ENCODE measurements at regions not wholly inside any gene's neighbourhood (a gene's known extent, or its start where the extent isn't known, plus 50 kb on each side); places are given as distances from the start of the nearest gene placed in this dataset.

DNA sequence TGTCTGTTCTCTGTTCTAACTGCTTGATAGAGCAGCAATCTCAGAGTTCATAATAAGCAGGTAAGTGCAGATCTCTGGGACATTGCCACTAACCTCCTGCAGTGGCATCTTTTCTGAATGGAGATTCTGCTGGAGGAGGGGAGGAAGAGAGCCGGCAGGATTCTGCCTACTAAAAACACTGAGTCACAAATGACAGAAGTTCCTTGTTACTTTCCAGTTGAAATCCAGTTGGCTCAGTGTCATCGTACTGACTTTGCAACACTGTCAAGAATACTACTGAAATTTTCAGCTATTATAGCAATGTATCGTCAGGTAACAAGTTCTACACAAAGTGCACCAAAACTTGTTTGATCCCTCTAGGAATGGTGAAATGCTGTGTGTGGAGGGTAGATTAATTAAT is 79.6 kb upstream of the ST6GAL2 start:
- TF ChIP-seq, protein P1, sequence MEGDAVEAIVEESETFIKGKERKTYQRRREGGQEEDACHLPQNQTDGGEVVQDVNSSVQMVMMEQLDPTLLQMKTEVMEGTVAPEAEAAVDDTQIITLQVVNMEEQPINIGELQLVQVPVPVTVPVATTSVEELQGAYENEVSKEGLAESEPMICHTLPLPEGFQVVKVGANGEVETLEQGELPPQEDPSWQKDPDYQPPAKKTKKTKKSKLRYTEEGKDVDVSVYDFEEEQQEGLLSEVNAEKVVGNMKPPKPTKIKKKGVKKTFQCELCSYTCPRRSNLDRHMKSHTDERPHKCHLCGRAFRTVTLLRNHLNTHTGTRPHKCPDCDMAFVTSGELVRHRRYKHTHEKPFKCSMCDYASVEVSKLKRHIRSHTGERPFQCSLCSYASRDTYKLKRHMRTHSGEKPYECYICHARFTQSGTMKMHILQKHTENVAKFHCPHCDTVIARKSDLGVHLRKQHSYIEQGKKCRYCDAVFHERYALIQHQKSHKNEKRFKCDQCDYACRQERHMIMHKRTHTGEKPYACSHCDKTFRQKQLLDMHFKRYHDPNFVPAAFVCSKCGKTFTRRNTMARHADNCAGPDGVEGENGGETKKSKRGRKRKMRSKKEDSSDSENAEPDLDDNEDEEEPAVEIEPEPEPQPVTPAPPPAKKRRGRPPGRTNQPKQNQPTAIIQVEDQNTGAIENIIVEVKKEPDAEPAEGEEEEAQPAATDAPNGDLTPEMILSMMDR (IDR thresholded peaks at IDR 0.05; ENCODE audit: borderline replicate concordance, insufficient read depth, low read depth, low read length), result no peak
- no peak overlapping the region for H3K4me3 ChIP-seq (ENCODE audit: low read depth, low read length)

DNA sequence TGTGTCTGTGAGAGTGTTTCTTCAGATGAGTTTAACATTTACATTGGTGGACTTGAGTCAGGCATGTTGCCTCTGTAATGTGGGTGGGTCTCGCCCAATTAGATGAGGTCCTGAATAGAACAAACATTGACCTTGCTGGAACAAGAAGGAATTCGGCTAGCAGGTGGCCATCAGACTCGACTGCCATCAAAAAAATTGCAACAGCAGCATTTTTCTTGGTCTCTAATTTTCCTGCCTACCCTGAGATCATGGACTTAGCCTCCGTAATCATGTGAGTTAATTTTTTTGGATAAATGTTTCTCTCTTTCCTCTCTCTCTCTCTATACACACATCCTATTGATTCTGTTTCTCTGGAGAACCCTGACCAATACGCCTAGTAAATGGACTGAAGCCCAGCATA is 83.8 kb upstream of the ST6GAL2 start:
- H3K4me3 ChIP-seq (ENCODE audit: low read depth, low read length), result no peak overlapping the region
- TF ChIP-seq, protein P1 (IDR thresholded peaks at IDR 0.05; ENCODE audit: borderline replicate concordance, insufficient read depth, low read depth, low read length), result no peak

DNA sequence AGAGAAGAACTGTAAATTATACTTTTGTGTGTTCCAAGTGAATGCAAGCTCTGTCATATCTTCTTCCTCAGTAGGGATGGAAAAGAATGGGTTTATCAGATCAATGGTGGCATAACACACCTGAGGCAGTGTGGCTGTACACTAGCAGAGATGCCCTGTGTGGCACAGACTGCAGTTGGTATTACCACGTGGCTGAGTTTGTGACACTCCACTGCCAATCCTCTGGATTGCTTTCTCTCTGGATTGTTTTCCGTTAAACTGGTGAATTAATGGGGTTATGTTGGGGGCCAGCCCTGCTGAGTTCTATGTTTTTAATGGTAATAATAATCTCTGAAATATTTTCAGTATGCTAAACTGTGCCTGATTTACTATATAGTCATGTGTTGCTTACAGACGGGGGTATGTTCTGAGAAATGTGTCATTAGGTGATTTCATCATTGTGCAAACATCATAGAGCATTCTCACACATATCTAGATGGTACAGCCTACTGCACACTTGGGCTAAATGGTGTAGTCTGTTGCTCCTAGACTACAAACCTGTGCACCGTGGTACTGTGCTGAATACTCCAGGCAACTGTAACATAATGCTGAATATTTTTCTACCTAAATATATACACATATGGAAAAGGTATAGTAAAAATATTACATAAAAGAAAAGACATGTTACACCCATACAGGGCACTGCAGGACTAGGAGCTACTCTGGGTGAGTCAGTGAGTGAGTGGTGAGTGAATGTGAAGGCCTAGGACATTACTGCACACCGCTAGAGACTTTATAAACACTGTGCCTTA is 84.7 kb upstream of the ST6GAL2 start:
- H3K4me3 ChIP-seq (ENCODE audit: low read depth, low read length), result no peak overlapping the region
- TF ChIP-seq, protein P1 (IDR thresholded peaks at IDR 0.05; ENCODE audit: borderline replicate concordance, insufficient read depth, low read depth, low read length), result no peak

DNA sequence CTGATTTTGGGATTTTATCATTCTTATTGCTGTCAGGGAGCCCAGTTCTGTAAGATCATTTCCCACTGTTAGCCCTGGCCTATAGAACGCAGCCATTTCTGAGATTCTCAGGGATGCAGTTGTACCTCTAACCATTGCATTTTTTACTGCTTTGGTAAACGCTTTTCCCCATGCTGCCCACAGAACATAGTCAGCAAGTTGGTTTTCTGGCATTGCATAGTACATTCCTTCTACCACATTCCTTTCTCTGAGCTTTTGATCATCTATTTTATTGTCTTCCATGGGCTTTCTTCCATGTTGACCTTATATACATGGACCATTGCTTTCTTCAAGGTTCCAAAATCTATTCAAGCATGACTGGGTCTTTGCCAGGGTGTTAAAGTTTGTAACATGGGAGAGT is 86.8 kb upstream of the ST6GAL2 start:
- H3K4me3 ChIP-seq (ENCODE audit: low read depth, low read length), result no peak overlapping the region
- TF ChIP-seq, protein P1 (IDR thresholded peaks at IDR 0.05; ENCODE audit: borderline replicate concordance, insufficient read depth, low read depth, low read length), result no peak

DNA sequence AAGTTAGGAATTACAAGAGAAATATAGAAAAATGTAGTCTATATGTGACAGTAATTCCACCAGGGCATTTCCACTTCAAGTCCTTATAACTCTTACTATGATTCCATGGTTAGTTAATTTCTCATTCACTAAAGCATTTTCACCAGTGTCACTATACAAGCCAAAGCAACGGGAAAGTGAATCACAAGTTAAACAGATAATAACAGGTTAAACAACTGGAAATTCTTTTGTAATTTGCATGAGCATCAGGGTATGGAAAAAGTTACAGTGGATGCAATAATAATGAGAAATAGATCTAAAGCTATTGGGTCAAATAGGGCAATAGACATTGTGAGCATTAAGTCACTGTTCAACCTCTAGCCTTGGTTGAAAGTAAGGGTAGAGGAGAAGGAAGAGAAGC is 88.9 kb upstream of the ST6GAL2 start:
- no peak overlapping the region for H3K4me3 ChIP-seq (ENCODE audit: low read depth, low read length)
- TF ChIP-seq, protein P1 (IDR thresholded peaks at IDR 0.05; ENCODE audit: borderline replicate concordance, insufficient read depth, low read depth, low read length), result no peak

DNA sequence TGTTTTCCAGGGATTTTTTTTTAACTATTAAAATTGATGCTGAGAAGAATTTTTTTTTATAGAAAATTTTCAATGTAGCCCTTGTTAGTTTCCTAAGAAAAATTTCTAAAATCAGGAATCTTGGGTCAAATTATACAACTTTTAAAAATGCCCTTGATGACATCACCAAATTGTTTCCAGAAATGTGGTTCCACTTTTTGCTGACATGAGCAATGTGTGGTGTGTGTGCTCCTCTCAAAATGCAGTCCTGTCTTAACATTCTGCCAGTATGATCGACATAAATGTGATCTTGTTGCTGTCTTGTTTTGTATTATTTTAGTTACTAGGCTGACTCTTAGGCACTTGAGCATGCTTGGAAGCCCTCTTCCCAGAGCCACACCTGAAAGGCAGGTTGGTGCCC is 89.7 kb upstream of the ST6GAL2 start:
- TF ChIP-seq, protein P1 (IDR thresholded peaks at IDR 0.05; ENCODE audit: borderline replicate concordance, insufficient read depth, low read depth, low read length), result no peak

DNA sequence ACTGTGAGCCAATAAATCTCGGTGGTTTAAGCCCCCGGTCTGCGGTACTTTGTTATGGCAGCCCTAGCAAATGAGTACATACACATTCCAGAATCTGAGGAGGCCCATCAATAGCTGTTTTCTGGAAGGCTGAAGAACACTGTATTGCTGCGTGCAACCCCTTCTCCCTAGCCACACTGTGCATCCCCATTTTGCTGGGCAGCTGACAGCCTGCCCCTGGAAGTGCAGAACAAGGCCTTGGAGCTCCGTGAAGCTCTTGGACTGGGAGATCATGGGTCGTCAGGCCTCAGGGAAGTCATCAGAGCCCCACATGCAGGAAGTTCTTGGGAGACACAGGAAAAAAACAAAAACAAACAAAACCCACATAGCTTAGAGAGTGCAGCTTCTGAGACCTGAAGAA is 90.6 kb upstream of the ST6GAL2 start:
- TF ChIP-seq, protein P1 (IDR thresholded peaks at IDR 0.05; ENCODE audit: borderline replicate concordance, insufficient read depth, low read depth, low read length), result no peak
- H3K4me3 ChIP-seq (ENCODE audit: low read depth, low read length), result no peak overlapping the region

More for the DNA sequence above, 89.7 kb upstream of the ST6GAL2 start:
- no peak overlapping the region for H3K4me3 ChIP-seq (ENCODE audit: low read depth, low read length)

Measured in GM12875 (cell line).